DOHH2 (cell line): ENCODE measurements at regions not wholly inside any gene's neighbourhood (a gene's known extent, or its start where the extent isn't known, plus 50 kb on each side); places are given as distances from the start of the nearest gene placed in this dataset.

ENCODE experiments used
- H3F3A ChIP-seq: fragments of 200-600 bp; sonication (generic), shearing (Covaris generic); 2 replicates; pipeline ENCODE4 v1.6.0; 2016; ENCODE audit warnings: antibody characterized with exemption, mild to moderate bottlenecking; ENCODE audit not compliant: control insufficient read depth, insufficient read depth
- H3K27ac ChIP-seq: fragments of 200-600 bp; sonication (generic); 2 replicates; pipeline ENCODE4 v1.5.1; 2014; ENCODE audit warnings: low read depth, mild to moderate bottlenecking, low read length, moderate library complexity
- H3K27me3 ChIP-seq: fragments of 200-600 bp; sonication (generic); 2 replicates; pipeline ENCODE4 v1.6.1; 2014; ENCODE audit warnings: mild to moderate bottlenecking, low read length, mixed read lengths; ENCODE audit not compliant: control insufficient read depth
- H3K36me3 ChIP-seq: fragments of 200-600 bp; sonication (generic); 2 replicates; pipeline ENCODE4 v1.6.1; 2014; ENCODE audit warnings: mild to moderate bottlenecking, low read length, moderate library complexity, mixed read lengths; ENCODE audit not compliant: control insufficient read depth
- H3K4me1 ChIP-seq: fragments of 200-600 bp; sonication (generic); 2 replicates; pipeline ENCODE4 v1.6.1; 2014; ENCODE audit warnings: mild to moderate bottlenecking, low read length, mixed read lengths; ENCODE audit not compliant: control insufficient read depth
- H3K4me2 ChIP-seq: fragments of 200-600 bp; sonication (generic); 2 replicates; pipeline ENCODE4 v1.6.0; 2014; ENCODE audit warnings: mild to moderate bottlenecking, low read length, moderate library complexity
- H3K4me3 ChIP-seq: fragments of 200-600 bp; sonication (generic); 2 replicates; pipeline ENCODE4 v1.5.1; 2014; ENCODE audit warnings: mild to moderate bottlenecking, low read length, mixed read lengths
- H3K79me2 ChIP-seq: fragments of 200-600 bp; sonication (generic); 2 replicates; pipeline ENCODE4 v1.6.1; 2014; ENCODE audit warnings: mild to moderate bottlenecking, low read length, mixed read lengths; ENCODE audit not compliant: control insufficient read depth
- H3K9me2 ChIP-seq: fragments of 200-600 bp; sonication (generic); replicated peaks from 2 replicates; pipeline ENCODE4 v1.6.1; 2014; ENCODE audit warnings: mild to moderate bottlenecking, low read length, mixed read lengths; ENCODE audit not compliant: control insufficient read depth
- H3K9me3 ChIP-seq: fragments of 200-600 bp; sonication (generic); 2 replicates; pipeline ENCODE4 v1.6.1; 2014; ENCODE audit warnings: antibody characterized with exemption, low read length, mixed read lengths; ENCODE audit not compliant: control insufficient read depth, insufficient read depth
- H4K20me1 ChIP-seq: fragments of 200-600 bp; sonication (generic); 2 replicates; pipeline ENCODE4 v1.6.0; 2014; ENCODE audit warnings: low read depth, mild to moderate bottlenecking, antibody characterized with exemption, low read length, moderate library complexity; ENCODE audit not compliant: control insufficient read depth, insufficient read depth
- CTCF ChIP-seq: fragments of 200-600 bp; sonication (generic); IDR thresholded peaks from one replicate; pipeline ENCODE4 v1.5.1; 2014; ENCODE audit warnings: antibody characterized with exemption, mild to moderate bottlenecking, low read depth, low read length; ENCODE audit not compliant: poor library complexity, severe bottlenecking
- EZH2phosphoT487 ChIP-seq: fragments of 200-600 bp; sonication (generic); IDR thresholded peaks from 2 replicates; pipeline ENCODE4 v1.6.1; 2017; ENCODE audit warnings: borderline replicate concordance, mild to moderate bottlenecking, antibody characterized with exemption, low read length, moderate library complexity, mixed read lengths

- Histone ChIP-seq H4K20me1 (no peaks in the 10 kb centered on the region), H3K79me2 (no peaks in the 10 kb centered on the region), H3K27ac (no peak overlapping the region), H3F3A (no peaks in the 10 kb centered on the region), H3K27me3 (0 out of 2 replicates have a peak, but pooled peaks cover 6% of the 10 kb centered on the region), H3K9me3 (no peaks in the 10 kb centered on the region), H3K9me2 (no peaks in the 10 kb centered on the region), H3K4me2 (no peak overlapping the region), H3K36me3 (no peaks in the 10 kb centered on the region), H3K4me1 (no peaks in the 10 kb centered on the region), H3K4me3 (no peak overlapping the region)
- no peak for TF ChIP-seq EZH2phosphoT487
- no peak for TF ChIP-seq CTCF
Measured at GRCh38 chr17:73753751-73754496, 109.7 kb upstream of the SDK2 start.

DNA sequence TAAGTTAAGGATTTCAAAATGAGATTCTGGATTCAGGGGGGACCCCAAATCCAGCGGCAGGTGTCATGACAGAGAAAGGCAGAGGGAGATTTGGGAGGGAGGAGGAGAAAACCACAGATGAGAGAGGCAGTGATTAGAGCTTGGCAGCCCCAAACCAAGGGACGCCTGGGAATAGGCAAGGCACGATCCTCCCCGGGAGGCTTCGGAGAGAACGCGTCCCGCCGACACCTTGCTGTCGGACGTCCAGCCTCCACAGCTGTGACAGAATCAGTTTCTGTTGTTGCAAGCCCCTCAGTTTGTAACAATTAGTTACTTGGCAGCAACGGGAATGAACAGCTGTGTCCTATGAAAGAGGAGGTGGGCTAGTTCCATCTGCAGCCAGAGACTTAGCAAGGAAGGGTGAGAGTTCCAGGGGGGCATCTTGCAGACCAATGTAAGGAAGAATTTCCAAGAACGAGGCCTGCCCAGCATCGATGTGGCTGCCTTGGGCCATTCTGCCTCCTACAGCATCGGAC is 110.7 kb upstream of the SDK2 start:
- no peak overlapping the region for H3K4me3 ChIP-seq
- H3K36me3 ChIP-seq = no peaks in the 10 kb centered on the region
- no peak overlapping the region for H3K27ac ChIP-seq
- 0 out of 2 replicates have a peak, but pooled peaks cover 2% of the 10 kb centered on the region for H3K27me3 ChIP-seq
- no peaks in the 10 kb centered on the region for H3F3A ChIP-seq
- H3K79me2 ChIP-seq = no peaks in the 10 kb centered on the region
- H3K4me1 ChIP-seq = no peaks in the 10 kb centered on the region
- TF ChIP-seq EZH2phosphoT487 = no peak
- TF ChIP-seq CTCF = no peak
- H4K20me1 ChIP-seq = no peaks in the 10 kb centered on the region
- no peaks in the 10 kb centered on the region for H3K9me3 ChIP-seq
- no peaks in the 10 kb centered on the region for H3K9me2 ChIP-seq
- no peak overlapping the region for H3K4me2 ChIP-seq

GRCh38 chr17:73757420-73757819 is 113.2 kb upstream of the SDK2 start:
- H3K4me2 ChIP-seq = no peak overlapping the region
- no peaks in the 10 kb centered on the region for H4K20me1 ChIP-seq
- H3K9me3 ChIP-seq = no peaks in the 10 kb centered on the region

More at GRCh38 chr17:73757420-73757819, 113.2 kb upstream of the SDK2 start:
- Histone ChIP-seq H3K27me3 (no peaks in the 10 kb centered on the region), H3K36me3 (no peaks in the 10 kb centered on the region), H3K4me3 (no peak overlapping the region), H3F3A (no peaks in the 10 kb centered on the region), H3K27ac (no peak overlapping the region), H3K4me1 (peaks cover 14% of the 10 kb centered on the region), H3K79me2 (no peaks in the 10 kb centered on the region), H3K9me2 (no peaks in the 10 kb centered on the region)
- no peak for TF ChIP-seq CTCF
- TF ChIP-seq EZH2phosphoT487 = no peak
